ENCODE measurements at regions not wholly inside any gene's neighbourhood (a gene's known extent, or its start where the extent isn't known, plus 50 kb on each side); places are given as distances from the start of the nearest gene placed in this dataset.

DNA sequence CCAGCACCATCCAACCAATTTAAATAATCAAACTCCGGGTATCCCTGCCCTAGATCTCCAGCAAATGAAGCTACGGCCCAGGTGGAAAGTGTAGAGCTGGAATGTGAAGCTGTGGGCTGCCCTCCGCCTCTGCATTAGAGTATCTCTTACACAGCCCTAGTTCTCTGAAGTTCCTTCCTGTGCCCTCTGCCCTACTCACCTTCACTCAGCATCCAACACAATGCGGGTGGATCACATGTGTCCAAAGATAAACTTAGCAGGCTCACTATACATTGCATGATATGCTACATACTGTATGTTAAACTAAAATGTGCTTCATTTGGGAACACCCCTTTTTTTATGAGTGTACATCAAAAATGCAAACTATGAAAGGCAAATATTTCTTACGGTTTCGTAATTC lies 70.0 kb upstream of the RAD23B start:
- TF ChIP-seq, protein P1, sequence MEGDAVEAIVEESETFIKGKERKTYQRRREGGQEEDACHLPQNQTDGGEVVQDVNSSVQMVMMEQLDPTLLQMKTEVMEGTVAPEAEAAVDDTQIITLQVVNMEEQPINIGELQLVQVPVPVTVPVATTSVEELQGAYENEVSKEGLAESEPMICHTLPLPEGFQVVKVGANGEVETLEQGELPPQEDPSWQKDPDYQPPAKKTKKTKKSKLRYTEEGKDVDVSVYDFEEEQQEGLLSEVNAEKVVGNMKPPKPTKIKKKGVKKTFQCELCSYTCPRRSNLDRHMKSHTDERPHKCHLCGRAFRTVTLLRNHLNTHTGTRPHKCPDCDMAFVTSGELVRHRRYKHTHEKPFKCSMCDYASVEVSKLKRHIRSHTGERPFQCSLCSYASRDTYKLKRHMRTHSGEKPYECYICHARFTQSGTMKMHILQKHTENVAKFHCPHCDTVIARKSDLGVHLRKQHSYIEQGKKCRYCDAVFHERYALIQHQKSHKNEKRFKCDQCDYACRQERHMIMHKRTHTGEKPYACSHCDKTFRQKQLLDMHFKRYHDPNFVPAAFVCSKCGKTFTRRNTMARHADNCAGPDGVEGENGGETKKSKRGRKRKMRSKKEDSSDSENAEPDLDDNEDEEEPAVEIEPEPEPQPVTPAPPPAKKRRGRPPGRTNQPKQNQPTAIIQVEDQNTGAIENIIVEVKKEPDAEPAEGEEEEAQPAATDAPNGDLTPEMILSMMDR (IDR thresholded peaks at IDR 0.05), result no peak
- Histone ChIP-seq H3K36me3 (no peaks in the 10 kb centered on the region), H3K27me3 (no peaks in the 10 kb centered on the region), H3K4me3 (no peak overlapping the region), H3K27ac (no peak overlapping the region), H3K4me1 (no peaks in the 10 kb centered on the region), H3K9me3 (no peaks in the 10 kb centered on the region)
- DNase-seq (ENCODE audit: low spot score), result no peak

DNA sequence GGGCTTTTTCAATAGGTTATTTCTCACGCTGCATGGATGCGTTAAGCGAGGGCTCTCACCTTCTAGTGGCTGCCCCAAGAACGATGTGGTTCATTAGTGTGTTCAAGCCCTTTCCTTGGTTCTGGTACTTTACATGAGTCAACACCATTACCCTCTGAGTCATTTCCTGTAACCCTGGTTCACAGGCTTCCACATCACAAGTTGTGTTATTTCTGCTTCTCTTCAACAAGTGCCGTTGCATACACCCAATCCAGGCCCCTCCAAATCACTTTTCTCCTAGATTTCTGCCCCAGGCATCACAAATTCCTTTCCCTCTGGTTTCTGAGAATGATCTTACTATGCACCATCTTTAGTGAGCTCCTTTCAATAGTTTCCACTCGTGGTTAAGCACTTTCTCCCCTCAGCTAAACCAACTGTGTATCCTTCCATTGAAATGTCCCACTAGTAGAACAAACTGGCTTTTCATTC lies 69.5 kb upstream of the RAD23B start:
- Histone ChIP-seq H3K9me3 (no peaks in the 10 kb centered on the region), H3K4me1 (no peaks in the 10 kb centered on the region), H3K27me3 (no peaks in the 10 kb centered on the region), H3K4me3 (no peak overlapping the region), H3K36me3 (no peaks in the 10 kb centered on the region), H3K27ac (no peak overlapping the region)
- TF ChIP-seq, protein P1 (IDR thresholded peaks at IDR 0.05), result no peak
- DNase-seq (ENCODE audit: low spot score), result no peak

DNA sequence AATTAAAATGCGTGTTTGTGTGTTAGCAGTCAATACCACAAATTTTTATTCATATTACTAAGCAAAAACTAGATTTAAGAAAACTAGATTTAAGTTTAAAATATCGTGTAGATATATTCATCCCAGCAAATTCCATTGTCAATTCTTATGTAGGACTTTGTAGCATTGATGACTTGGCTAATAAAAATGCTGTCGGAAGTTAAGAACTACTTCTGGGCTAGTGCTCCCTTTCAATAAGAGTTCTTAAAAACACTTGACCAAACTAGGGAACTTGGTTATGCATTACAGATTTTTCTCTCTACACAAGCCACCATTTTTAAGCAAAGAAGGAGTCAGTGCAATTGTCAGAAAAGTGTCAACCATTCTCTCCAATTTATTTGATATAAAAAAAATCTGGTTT lies 68.7 kb upstream of the RAD23B start:
- no peaks in the 10 kb centered on the region for H3K9me3 ChIP-seq
- no peaks in the 10 kb centered on the region for H3K4me1 ChIP-seq
- no peak overlapping the region for H3K4me3 ChIP-seq
- H3K27ac ChIP-seq, result no peak overlapping the region
- no peak for DNase-seq (ENCODE audit: low spot score)
- H3K27me3 ChIP-seq, result no peaks in the 10 kb centered on the region
- H3K36me3 ChIP-seq, result no peaks in the 10 kb centered on the region
- TF ChIP-seq, protein P1 (IDR thresholded peaks at IDR 0.05), result no peak

DNA sequence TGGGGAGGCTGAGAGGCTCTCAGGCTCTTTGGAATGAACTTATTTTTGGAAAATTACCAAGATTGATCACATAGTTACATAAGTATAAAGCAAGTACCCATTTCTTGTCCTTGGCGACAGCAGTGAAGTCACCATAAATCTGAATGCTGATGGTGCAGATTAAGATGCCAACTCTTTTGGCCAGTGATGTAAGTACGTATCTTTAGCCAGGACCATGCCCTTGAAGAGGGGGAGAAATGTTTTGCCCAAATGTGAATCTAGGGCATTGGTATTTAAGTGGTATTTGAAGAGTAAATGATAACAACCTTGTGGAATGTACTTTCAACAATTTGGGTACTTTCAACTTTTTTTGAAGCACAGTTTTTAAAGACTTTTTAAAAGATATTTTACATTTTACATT lies 68.2 kb upstream of the RAD23B start:
- H3K36me3 ChIP-seq, result no peaks in the 10 kb centered on the region
- no peak overlapping the region for H3K4me3 ChIP-seq
- H3K27me3 ChIP-seq, result no peaks in the 10 kb centered on the region
- H3K4me1 ChIP-seq, result no peaks in the 10 kb centered on the region
- H3K9me3 ChIP-seq, result no peaks in the 10 kb centered on the region
- H3K27ac ChIP-seq, result no peak overlapping the region
- no peak for DNase-seq (ENCODE audit: low spot score)
- TF ChIP-seq, protein P1 (IDR thresholded peaks at IDR 0.05), result no peak

DNA sequence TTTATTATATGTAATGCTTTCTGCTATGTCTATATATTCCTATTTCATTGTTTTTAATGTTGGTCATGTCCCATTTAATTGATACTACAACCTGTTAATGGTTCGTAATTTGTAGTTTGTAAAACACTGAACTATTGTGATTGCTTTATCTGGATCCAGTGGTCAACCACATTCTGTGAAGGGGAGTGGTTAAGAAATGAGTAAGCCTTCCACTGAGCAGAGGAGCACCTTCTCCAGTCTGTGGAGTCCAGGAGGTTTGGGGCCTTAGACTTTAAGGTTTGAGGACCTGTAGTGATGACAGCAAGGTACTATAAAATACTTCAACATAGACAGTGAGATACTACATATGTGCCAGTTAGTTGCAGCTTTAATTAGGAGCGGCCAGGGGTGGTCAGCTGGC lies 67.7 kb upstream of the RAD23B start:
- Histone ChIP-seq H3K4me3 (no peak overlapping the region), H3K9me3 (no peaks in the 10 kb centered on the region), H3K4me1 (no peaks in the 10 kb centered on the region), H3K36me3 (no peaks in the 10 kb centered on the region), H3K27ac (no peak overlapping the region), H3K27me3 (no peaks in the 10 kb centered on the region)
- TF ChIP-seq, protein P1 (IDR thresholded peaks at IDR 0.05), result no peak
- DNase-seq (ENCODE audit: low spot score), result no peak

DNA sequence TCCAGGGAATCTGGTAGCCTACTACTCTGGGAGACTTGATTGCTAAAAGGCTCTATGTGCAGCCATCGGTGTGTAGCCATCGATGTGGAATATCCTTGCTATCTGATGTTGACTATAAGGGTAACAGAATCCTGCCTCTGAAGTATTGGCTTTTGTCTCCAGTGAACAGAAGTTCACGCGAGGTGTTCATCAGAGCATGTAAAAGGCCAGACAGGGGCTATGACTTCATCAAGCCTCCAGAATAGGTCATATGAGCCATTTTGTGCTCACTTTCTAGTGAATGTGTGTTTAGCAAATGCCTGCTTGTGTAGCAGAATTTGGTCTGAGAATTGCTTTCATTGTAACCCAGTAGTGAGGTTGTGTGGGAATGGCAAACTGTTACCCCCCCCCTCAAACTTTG lies 66.8 kb upstream of the RAD23B start:
- H3K36me3 ChIP-seq, result no peaks in the 10 kb centered on the region
- no peak overlapping the region for H3K4me3 ChIP-seq
- TF ChIP-seq, protein P1 (IDR thresholded peaks at IDR 0.05), result no peak
- H3K27me3 ChIP-seq, result no peaks in the 10 kb centered on the region
- no peak for DNase-seq (ENCODE audit: low spot score)
- no peaks in the 10 kb centered on the region for H3K9me3 ChIP-seq
- no peaks in the 10 kb centered on the region for H3K4me1 ChIP-seq
- H3K27ac ChIP-seq, result no peak overlapping the region

Data from right atrium auricular region (tissue), 2 donors.